CD4-positive, alpha-beta T cell treated with Interleukin-10 for 1 hour (primary cell): ENCODE measurements at regions not wholly inside any gene's neighbourhood (a gene's known extent, or its start where the extent isn't known, plus 50 kb on each side); places are given as distances from the start of the nearest gene placed in this dataset.

Experiments
- DNase-seq: peaks from one replicate; pipeline ENCODE4 v3.0.0-alpha.2; 2020

GRCh38 chr3:43177085-43177484 lies 71.2 kb upstream of the POMGNT2 start:
- DNase-seq = no peak

GRCh38 chr3:43176666-43177065 lies 70.8 kb upstream of the POMGNT2 start:
- DNase-seq = no peak

GRCh38 chr3:43175541-43175940 lies 69.7 kb upstream of the POMGNT2 start:
- no peak for DNase-seq

DNA sequence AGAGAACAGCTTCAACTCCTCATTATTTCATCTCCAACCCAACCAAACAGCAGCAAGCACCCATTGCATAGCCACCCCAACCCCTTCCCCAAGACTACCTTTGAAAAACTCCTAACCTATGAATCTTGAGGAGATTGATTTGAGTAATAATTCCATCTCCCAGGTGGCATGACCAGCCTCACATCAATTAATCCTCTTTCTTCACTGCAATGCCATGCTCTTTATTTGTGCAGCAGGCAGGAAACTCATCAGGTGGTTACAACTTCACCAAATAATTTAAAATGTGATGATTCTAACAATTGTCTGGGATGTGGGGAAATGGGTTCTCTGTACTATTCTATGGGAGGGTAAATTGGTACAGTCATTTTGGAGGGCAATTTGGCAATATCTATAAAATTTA lies 68.1 kb upstream of the POMGNT2 start:
- no peak for DNase-seq

- DNase-seq = no peak
Observed at GRCh38 chr3:43171748-43172147, 65.9 kb upstream of the POMGNT2 start.

DNA sequence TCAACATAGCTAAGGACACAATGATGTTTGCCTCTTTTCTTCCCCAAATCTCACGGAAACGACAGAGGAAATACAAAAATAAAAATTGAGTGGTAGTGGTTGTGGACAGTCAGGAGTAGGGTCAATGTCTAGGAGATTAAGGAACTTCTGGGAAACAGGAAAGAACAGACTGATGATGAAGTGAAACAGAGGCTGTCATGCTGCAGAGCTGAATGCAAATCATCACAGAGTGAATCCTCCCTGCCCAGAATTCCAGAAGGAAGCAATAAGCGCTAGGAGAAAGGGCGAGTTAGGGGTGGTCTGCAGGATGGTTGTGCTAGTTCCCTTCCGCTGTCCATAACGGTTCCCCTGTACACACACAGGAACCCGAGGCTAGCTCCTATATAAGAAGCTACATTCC lies 64.7 kb upstream of the POMGNT2 start:
- DNase-seq = no peak

DNA sequence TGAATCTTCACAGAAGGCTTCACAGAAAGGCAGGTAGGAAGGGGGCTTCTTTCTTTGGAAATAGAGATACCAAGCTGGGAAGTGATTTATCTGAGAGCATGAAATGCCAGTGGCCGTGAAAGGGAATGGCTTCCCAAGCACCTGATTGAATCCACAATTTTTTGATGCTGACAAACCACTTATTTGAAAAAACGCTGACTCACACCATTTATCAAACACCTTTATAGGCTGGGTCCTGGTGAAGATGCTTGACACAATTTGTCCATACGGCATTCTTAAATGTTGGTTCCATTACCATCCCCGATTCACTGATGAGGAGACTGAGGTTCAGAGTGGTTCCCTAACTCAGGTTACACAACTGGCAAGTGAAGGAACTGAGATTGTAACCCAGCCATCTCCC lies 64.1 kb upstream of the POMGNT2 start:
- DNase-seq = no peak

DNA sequence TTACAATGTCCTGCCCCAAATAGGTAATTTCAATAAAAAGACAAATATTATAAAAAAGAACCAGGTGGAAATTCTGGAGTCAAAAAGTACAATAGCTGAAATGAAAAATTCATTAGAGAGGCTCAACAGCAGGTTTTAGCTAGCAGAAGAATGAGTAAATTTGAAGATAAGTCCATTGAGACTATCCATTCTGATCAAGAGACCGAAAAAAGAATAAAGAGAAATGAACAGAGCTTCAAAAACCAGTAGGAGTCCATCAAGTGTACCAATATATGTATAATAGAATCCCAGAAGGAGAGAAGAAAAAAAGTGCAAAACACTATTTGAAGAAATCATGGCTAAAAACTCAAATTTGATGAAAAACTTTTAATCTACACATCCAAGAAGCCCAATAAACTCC lies 60.5 kb upstream of the POMGNT2 start:
- DNase-seq = no peak

DNA sequence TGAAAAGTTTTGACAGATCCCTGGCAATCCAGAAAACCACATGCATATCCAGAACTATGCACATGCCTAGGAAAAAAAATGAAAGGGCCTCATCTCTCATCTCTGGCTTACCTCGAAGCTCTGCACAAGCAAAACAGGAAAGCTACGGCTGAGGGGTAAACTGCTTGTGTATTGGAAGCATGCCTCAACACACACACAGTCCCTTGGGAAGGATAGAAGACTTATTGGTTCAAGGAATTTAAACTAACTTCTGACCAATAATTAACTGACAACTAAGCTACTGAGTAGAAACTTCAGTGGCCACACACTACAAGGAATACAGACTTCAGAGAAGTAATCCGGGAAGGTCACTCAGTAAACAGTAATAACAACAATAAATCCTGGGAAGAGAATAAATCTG lies 59.9 kb upstream of the POMGNT2 start:
- no peak for DNase-seq

GRCh38 chr3:43163895-43164493 lies 58.1 kb upstream of the POMGNT2 start:
- no peak for DNase-seq

- peak; percentile 68 for DNase-seq
Observed at GRCh38 chr3:43162230-43163084, 56.6 kb upstream of the POMGNT2 start.

GRCh38 chr3:43161684-43162229 lies 55.9 kb upstream of the POMGNT2 start:
- DNase-seq = no peak

GRCh38 chr3:43160664-43161063 lies 54.8 kb upstream of the POMGNT2 start:
- DNase-seq = no peak

DNA sequence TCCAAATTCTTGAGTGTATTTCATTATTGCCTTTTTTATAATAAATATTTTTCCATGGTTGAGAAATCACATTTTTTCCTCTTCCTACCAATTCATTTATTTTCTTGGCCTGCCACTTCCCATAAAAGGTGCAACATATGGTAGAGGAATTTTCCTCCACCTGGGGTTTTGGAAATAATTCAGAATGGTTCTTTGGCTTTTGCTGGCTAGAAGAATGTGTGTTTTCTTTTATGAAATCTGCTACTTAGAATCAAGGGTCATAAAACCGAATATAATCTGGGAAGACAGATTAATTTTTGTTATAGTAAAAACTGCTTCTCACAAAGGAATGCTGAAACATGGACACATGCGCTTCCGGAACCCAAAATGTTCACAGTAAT lies 54.0 kb upstream of the POMGNT2 start:
- DNase-seq = no peak

- DNase-seq = no peak
Observed at GRCh38 chr3:43159131-43159875, 53.4 kb upstream of the POMGNT2 start.

GRCh38 chr3:43156812-43157455 lies 51.1 kb upstream of the POMGNT2 start:
- no peak for DNase-seq

GRCh38 chr3:43155464-43156121 lies 49.7 kb upstream of the POMGNT2 start:
- DNase-seq = no peak
